HG03521 (cell line): ENCODE measurements at regions not wholly inside any gene's neighbourhood (a gene's known extent, or its start where the extent isn't known, plus 50 kb on each side); places are given as distances from the start of the nearest gene placed in this dataset.
"Not testable (repeated sequence)": the region's sequence is repeated elsewhere in the genome, so short reads cannot be mapped to it uniquely, and the experiment has no call there.

Source experiments
- ATAC-seq: cut with Tn5 transposase; IDR thresholded peaks from one replicate; pipeline ENCODE4 v1.9.1; 2021; ENCODE audit warnings: mild to moderate bottlenecking, moderate library complexity; ENCODE audit not compliant: unreplicated experiment

- ATAC-seq = not testable (repeated sequence)
Observed at GRCh38 chr4:57729775-57730570, 619.8 kb upstream of the IGFBP7 start.

- no peak for ATAC-seq
Observed at GRCh38 chr4:57726154-57726553, 616.0 kb upstream of the IGFBP7 start.

GRCh38 chr4:57719456-57719855, 609.3 kb upstream of the IGFBP7 start:
- no peak for ATAC-seq

- ATAC-seq = not testable (repeated sequence)
Observed at GRCh38 chr4:57714313-57714712, 604.1 kb upstream of the IGFBP7 start.

DNA sequence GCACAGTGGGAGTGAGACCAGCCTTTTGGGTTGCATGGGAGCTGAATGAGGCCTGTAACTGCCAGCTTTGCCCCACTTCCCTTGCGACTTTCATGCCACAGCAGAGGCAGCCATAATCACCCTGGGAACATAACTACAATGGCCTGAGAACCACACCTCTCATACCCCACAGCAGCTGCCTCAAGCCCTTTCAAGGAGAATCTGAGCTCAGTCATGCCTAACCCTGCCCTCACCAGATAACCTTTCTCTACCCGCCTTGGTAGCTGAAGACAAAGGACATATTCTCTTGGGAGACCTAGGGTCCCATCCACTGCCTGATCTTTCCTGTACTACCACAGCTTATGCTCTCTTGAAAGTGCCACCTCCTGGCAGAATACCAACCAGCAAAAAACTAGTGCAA, 599.9 kb upstream of the IGFBP7 start:
- no peak for ATAC-seq

DNA sequence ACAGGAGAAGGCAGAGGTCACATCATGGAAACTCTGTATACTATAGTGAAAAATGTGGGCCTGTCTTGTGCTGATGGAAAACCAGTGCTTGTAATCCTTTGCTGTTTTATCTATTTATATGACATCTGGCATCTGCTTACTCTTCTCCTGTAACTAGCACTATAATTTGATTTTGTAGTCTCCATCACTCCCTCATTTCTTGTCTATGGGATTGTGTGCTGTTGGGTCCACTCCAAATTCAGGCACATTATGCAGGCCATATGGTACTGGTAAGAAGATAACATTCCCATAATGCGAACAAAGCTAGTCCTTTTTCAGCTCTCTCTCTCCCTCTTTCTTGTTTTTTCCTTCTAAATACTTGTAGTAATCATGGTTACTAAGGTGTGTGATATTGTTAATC, 581.2 kb upstream of the IGFBP7 start:
- ATAC-seq = no peak

- no peak for ATAC-seq
Observed at GRCh38 chr4:57689693-57690205, 579.6 kb upstream of the IGFBP7 start.

DNA sequence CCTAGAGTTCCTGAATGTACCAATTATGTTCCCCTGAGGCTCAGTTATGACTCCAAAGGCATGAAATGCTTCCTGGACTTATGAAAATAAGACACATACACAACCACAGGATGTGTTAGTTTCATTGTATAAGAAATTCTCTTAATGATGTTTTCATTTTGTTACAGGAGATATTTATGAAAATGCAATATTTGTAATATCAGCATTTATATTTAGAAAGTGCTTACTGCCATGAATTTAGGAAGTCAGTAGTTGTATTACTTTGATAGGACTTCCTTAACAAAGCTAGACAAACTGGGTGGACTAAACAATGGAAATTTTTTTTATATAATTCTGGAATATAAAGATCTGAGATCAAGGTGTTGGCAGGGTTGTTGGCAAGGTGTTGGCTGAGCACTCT, 572.1 kb upstream of the IGFBP7 start:
- no peak for ATAC-seq

DNA sequence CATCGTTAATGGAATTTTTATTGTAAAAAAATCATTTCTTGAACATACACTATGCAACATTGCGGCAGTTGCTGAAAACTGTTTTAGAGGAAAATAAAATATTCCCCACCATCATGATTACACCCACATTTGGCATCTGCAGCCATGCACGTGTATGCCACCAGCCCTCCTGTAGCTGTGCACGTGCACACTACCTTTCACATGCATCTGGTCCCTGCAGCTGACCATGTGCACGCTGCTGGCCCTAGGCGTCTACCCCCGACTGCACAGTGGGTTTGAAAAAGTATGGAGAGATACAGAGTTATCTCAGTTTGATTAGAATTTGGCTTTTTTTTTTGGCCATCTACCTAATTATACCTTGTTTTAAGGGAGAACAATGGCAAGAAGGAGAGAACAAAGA, 569.8 kb upstream of the IGFBP7 start:
- no peak for ATAC-seq

DNA sequence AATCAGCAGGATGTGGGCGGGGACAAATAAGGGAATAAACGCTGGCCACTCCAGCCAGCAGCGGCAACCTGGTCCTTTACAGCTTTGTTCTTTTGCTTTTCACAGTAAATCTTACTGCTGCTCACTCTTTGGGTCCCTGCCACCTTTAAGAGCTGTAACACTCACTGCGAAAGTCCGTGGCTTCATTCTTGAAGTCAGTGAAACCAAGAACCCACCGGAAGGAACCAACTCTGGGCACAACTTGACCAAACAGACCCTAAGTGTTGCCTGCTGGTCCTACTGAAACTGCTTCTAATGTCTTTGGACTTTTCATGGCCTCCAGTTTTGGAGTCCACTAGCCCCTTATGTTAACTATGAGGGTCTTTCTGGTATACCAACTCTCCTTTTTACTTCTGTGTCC, 566.2 kb upstream of the IGFBP7 start:
- ATAC-seq = no peak

GRCh38 chr4:57672846-57673433, 562.8 kb upstream of the IGFBP7 start:
- no peak for ATAC-seq

GRCh38 chr4:57668621-57669020, 558.4 kb upstream of the IGFBP7 start:
- no peak for ATAC-seq

GRCh38 chr4:57665806-57666205, 555.6 kb upstream of the IGFBP7 start:
- no peak for ATAC-seq

DNA sequence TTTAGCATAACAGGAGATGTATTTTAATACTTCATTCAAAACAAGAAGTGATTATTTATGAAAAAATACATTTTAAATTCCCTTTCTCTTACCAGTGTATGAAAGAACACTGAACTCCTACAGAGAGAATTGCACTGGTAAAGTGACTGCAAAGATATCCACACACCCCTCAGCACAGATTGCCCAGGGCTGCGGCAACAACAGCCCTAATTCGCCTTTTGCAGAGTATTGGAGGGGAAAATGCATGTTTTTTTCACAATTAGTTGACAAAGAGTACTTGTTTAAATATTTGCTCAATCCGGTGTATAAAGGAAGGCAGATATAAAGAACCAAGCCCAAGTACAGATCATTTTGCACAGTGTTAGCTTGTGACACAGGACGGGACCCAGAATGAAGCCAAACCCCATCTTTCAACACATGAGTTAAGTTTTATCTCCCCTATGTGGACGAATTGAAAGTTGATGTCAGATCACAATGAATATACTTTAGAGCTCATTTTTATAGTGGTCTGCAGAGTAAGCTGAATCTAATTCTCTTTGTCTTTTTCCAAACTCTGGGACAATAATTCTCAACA, 551.4 kb upstream of the IGFBP7 start:
- no peak for ATAC-seq

DNA sequence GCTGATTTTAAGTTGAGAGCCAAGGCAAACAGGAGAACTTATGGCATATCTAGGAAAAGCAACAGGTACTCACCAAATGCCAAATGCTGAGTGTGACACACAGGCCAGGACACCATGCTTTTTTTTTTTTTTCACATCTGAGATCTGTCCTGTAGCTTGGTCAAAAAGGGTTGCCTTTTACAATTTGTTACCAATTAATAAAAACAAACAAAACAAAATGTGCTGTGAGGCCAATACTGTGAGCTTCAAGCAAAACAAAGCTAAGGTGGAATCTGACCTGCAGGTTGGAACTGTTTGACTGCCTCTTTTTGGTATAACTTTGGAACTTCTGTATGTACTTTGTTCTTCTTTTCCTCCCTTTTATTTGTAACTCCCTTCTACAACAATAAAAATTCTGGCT, 548.5 kb upstream of the IGFBP7 start:
- no peak for ATAC-seq

DNA sequence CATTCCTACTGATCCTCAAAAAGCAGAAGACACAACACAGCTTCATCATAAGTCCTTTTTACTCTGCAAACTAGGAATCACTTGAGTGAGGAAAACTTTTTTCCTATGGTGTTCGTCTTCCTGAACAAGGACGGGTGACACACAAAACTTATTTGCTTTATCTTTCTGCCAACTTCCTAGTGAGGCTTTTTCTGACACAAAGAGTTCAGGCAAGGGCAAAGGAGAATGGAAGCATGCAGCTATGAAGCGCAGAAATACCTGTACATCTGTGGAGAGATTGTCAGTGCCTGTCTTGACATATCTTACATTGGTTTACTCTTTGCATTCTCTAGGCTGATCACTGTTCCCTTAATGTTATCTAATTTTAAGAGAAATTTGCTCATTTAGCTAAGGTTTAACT, 548.0 kb upstream of the IGFBP7 start:
- ATAC-seq = no peak

GRCh38 chr4:57655342-57655741, 545.2 kb upstream of the IGFBP7 start:
- ATAC-seq = no peak

GRCh38 chr4:57652779-57653178, 542.6 kb upstream of the IGFBP7 start:
- ATAC-seq = no peak

DNA sequence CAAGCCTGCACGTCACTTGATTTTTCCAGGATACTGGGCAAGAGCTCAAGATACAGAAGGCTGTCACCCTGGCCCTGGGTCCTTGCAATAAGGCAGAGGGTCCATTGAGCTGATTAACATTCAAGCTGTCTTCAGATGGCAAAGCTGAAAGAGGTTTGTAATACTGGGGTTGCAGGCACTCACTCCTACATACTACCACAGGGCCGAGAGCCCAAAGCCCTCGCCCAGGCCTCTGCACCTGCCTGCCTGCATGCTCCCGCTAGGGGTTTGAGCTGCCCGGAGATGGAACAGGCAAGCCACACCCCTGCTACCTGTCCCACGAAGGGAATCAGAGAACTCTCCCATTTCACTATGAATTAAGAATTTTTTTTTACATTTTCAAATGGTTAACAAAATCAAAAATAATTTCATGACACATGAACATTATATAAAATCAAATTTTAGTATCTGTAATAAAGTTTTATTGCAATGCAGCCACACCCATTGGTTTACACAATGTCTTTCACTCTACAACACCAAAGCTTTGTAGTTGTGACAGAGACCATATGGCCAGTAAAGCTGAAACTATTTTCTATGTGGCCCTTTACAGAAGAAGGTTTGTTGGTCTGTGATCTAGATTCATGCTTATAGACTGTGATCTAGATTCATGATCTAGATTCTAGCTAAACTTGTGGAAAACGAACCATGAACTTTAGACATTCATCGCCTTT, 530.4 kb upstream of the IGFBP7 start:
- no peak for ATAC-seq

- ATAC-seq = no peak
Observed at GRCh38 chr4:57639561-57640382, 529.6 kb upstream of the IGFBP7 start.

DNA sequence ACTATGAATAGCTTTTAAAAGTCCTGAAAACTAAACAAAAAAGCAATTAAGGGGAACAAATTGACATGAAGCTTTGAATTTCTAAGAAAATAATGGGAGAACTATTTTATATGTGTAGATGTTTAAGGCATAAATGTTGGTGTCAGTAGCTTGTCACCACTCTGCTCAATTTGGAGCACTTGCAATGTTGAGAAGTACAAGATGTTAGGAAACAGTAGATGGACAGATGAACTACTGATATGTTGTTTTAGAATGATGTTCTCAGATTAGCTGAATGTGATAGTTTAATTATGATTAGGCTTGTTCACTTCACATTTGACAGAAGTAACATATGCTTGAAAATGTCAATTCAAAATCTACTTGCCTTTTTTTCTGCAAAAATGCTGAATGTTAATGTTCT, 525.7 kb upstream of the IGFBP7 start:
- ATAC-seq = no peak
